ENCODE measurements at regions not wholly inside any gene's neighbourhood (a gene's known extent, or its start where the extent isn't known, plus 50 kb on each side); places are given as distances from the start of the nearest gene placed in this dataset.

DNA sequence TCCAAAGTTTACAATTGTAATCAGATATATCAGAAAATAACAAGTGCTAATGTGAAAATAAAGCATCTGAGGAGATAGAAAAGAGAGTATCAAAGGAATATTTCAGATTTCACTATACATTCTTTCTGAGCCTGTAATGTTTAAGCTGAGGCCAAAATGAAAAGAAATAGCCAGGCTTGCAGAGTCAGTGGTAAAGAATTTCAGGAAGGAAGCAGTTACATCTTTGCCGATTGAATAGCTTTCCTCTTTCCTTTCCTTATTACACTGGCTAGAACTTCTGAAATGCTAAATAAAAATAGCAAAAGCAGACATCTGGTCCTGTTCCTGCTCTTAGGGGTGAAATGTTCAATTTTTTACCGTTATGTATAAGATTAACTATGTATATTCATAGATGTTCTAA lies 1441.6 kb upstream of the PCDH7 start:
- TF ChIP-seq CTCF (IDR thresholded peaks at IDR 0.05) (no peak), POLR2A (IDR thresholded peaks at IDR 0.05) (no peak), EP300 (IDR thresholded peaks at IDR 0.05) (no peak)

All from tibial nerve (tissue), 4 donors.